Keratinocyte (primary cell): ENCODE measurements at regions not wholly inside any gene's neighbourhood (a gene's known extent, or its start where the extent isn't known, plus 50 kb on each side); places are given as distances from the start of the nearest gene placed in this dataset.

Source experiments
- DNase-seq: peaks from one replicate; pipeline ENCODE4 v3.0.0-alpha.2; 2011; ENCODE audit warnings: low read depth, missing footprints, low spot score
- FAIRE-seq: peaks from 2 replicates; lab custom pipeline; 2011; peaks lifted over from hg19 to GRCh38; lab: Jason Lieb, UNC
- H2AFZ ChIP-seq: 2 replicates; pipeline ENCODE4 v1.6.0; 2012; ENCODE audit warnings: low read length, control low read depth, inconsistent platforms; ENCODE audit not compliant: control insufficient read depth
- H3K27ac ChIP-seq: 2 replicates; pipeline ENCODE4 v1.5.1; 2011; ENCODE audit warnings: low read length; ENCODE audit not compliant: control insufficient read depth, insufficient read depth
- H3K27me3 ChIP-seq: 3 replicates; pipeline ENCODE4 v1.6.0; 2011; ENCODE audit warnings: low read length; ENCODE audit not compliant: control insufficient read depth, insufficient read depth; ENCODE audit errors: extremely low read depth
- H3K36me3 ChIP-seq, 2 experiments: 2 replicates in 1 of 2; 3 replicates in 1 of 2; pipeline ENCODE4 v1.5.1; 2011; ENCODE audit warnings: low read length in 2 of 2, mild to moderate bottlenecking in 1 of 2; ENCODE audit not compliant: control insufficient read depth in 2 of 2, insufficient read depth in 2 of 2; ENCODE audit errors: extremely low read depth in 1 of 2
- H3K4me1 ChIP-seq: 3 replicates; pipeline ENCODE4 v1.5.1; 2011; ENCODE audit warnings: low read length; ENCODE audit not compliant: control insufficient read depth, insufficient read depth; ENCODE audit errors: extremely low read depth
- H3K4me2 ChIP-seq: 3 replicates; pipeline ENCODE4 v1.6.0; 2011; ENCODE audit warnings: low read depth, low read length; ENCODE audit not compliant: control insufficient read depth, insufficient read depth; ENCODE audit errors: extremely low read depth
- H3K4me3 ChIP-seq, 3 experiments: fragments of 200-600 bp in 1 of 3; sonication (generic) in 1 of 3; 2 replicates in 2 of 3; 3 replicates in 1 of 3; pipeline ENCODE4 v1.5.1; 2011 to 2016; ENCODE audit warnings: low read length in 3 of 3, mild to moderate bottlenecking in 3 of 3, control low read depth in 2 of 3, inconsistent platforms in 1 of 3, low read depth in 1 of 3, mixed read lengths in 1 of 3, mixed run types in 1 of 3, moderate library complexity in 1 of 3; ENCODE audit not compliant: control insufficient read depth in 2 of 3, insufficient read depth in 2 of 3; ENCODE audit errors: extremely low read depth in 1 of 3
- H3K79me2 ChIP-seq: 2 replicates; pipeline ENCODE4 v1.6.0; 2012; ENCODE audit warnings: low read length; ENCODE audit not compliant: control insufficient read depth, insufficient read depth
- H3K9ac ChIP-seq: 3 replicates; pipeline ENCODE4 v1.6.0; 2011; ENCODE audit warnings: low read length; ENCODE audit not compliant: control insufficient read depth, insufficient read depth; ENCODE audit errors: extremely low read depth
- H3K9me1 ChIP-seq: 3 replicates; pipeline ENCODE4 v1.6.0; 2011; ENCODE audit warnings: low read length; ENCODE audit not compliant: control insufficient read depth, insufficient read depth; ENCODE audit errors: extremely low read depth
- H3K9me3 ChIP-seq: 2 replicates; pipeline ENCODE4 v1.5.1; 2012; ENCODE audit warnings: low read depth, low read length; ENCODE audit not compliant: control insufficient read depth
- H4K20me1 ChIP-seq: 3 replicates; pipeline ENCODE4 v1.6.0; 2011; ENCODE audit warnings: low read length; ENCODE audit not compliant: control insufficient read depth, insufficient read depth; ENCODE audit errors: extremely low read depth
- CTCF ChIP-seq, 3 experiments: IDR thresholded peaks in 1 of 3; conservative IDR thresholded peaks in 1 of 3; optimal IDR thresholded peaks in 1 of 3; 2 replicates in 2 of 3; 3 replicates in 1 of 3; pipeline versions ENCODE3 to v1.5.1; 2011; ENCODE audit warnings: low read length in 3 of 3, mild to moderate bottlenecking in 3 of 3, moderate library complexity in 2 of 3, control low read depth in 1 of 3, inconsistent platforms in 1 of 3; ENCODE audit not compliant: insufficient read depth in 2 of 3; ENCODE audit errors: extremely low read depth in 1 of 3
- EZH2 ChIP-seq: IDR thresholded peaks from one replicate; pipeline ENCODE4 v1.6.1; 2012; ENCODE audit warnings: inconsistent platforms, mild to moderate bottlenecking, low read length, moderate library complexity
- dilution Hi-C: fragments of 300-500 bp; cut with MboI; formaldehyde crosslinking; loops from one replicate; pipeline ENCODE4 v1.7.0; 2020; ENCODE audit warnings: low sequenced_read_pairs; ENCODE audit not compliant: extremely low pct_ligation_motif_present

- Histone ChIP-seq H3K4me3 (no peak overlapping the region), H3K9me1 (no peaks in the 10 kb centered on the region), H3K9ac (no peak overlapping the region), H4K20me1 (no peaks in the 10 kb centered on the region), H3K36me3 (no peaks in the 10 kb centered on the region), H3K4me2 (no peak overlapping the region), H3K79me2 (no peaks in the 10 kb centered on the region), H3K27me3 (no peaks in the 10 kb centered on the region), H2AFZ (no peak overlapping the region), H3K27ac (no peak overlapping the region), H3K4me1 (no peaks in the 10 kb centered on the region), H3K9me3 (no peaks in the 10 kb centered on the region)
- TF ChIP-seq CTCF (optimal IDR thresholded peaks at IDR 0.05 in 1 of 3, IDR thresholded peaks at IDR 0.05 in 1 of 3, conservative IDR thresholded peaks at IDR 0.05 in 1 of 3; ENCODE audit: extremely low read depth in 1 of 3, insufficient read depth in 2 of 3, low read length in 3 of 3) (no peak), EZH2 (no peak)
- no peak for DNase-seq
- FAIRE-seq = no peak
- dilution Hi-C loops = no loop called here
Observed at GRCh38 chr4:22233230-22233629, 282.6 kb downstream of the ADGRA3 start.

- FAIRE-seq (no peak), DNase-seq (no peak)
- H3K4me2 ChIP-seq = no peak overlapping the region
- no peak overlapping the region for H3K4me3 ChIP-seq
- H3K4me1 ChIP-seq = no peaks in the 10 kb centered on the region
- no peaks in the 10 kb centered on the region for H3K36me3 ChIP-seq
- H3K9ac ChIP-seq = no peak overlapping the region
- no peaks in the 10 kb centered on the region for H4K20me1 ChIP-seq
- no peak overlapping the region for H3K27ac ChIP-seq
- no peaks in the 10 kb centered on the region for H3K27me3 ChIP-seq
- no peaks in the 10 kb centered on the region for H3K9me3 ChIP-seq
- no peaks in the 10 kb centered on the region for H3K9me1 ChIP-seq
- no peak overlapping the region for H2AFZ ChIP-seq
- no peaks in the 10 kb centered on the region for H3K79me2 ChIP-seq
- dilution Hi-C loops = no loop called here
- TF ChIP-seq CTCF (optimal IDR thresholded peaks at IDR 0.05 in 1 of 3, IDR thresholded peaks at IDR 0.05 in 1 of 3, conservative IDR thresholded peaks at IDR 0.05 in 1 of 3; ENCODE audit: extremely low read depth in 1 of 3, insufficient read depth in 2 of 3, low read length in 3 of 3) (no peak), EZH2 (no peak)
Observed at GRCh38 chr4:22220965-22221364, 272.4 kb upstream of the KCNIP4 start.
